ENCODE measurements at regions not wholly inside any gene's neighbourhood (a gene's known extent, or its start where the extent isn't known, plus 50 kb on each side); places are given as distances from the start of the nearest gene placed in this dataset.

DNA sequence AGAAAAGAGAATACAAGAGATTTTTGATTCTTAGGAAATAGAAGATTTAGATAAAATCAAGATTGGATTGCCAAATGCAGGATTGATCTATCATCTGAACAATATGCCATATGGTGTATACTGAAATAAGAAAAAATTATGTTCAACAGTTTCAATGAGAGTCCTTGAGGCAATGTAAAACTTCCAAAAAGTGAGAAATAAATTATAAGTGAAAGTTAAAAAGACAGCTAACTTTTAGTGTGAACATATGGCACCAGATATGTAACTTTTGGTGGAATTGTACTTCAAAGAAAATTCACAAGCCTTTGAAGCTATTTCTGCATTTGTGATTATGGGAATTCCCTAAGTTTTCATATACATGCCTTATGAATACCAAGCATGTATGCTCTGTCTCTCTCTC is 200.5 kb upstream of the ANO3 start:
- TF ChIP-seq SUZ12 (IDR thresholded peaks at IDR 0.05; ENCODE audit: extremely low read depth, insufficient read depth, insufficient read length): no peak
- no peak for TF ChIP-seq ZNF274 (IDR thresholded peaks at IDR 0.05; ENCODE audit: low read depth, low read length)

All from NT2/D1 (cell line).